ENCODE measurements at regions not wholly inside any gene's neighbourhood (a gene's known extent, or its start where the extent isn't known, plus 50 kb on each side); places are given as distances from the start of the nearest gene placed in this dataset.
"Not testable (repeated sequence)": the region's sequence is repeated elsewhere in the genome, so short reads cannot be mapped to it uniquely, and the experiment has no call there.

GRCh38 chr9:39463696-39464095, 108.2 kb downstream of the SPATA31A1 start:
- not testable (repeated sequence) for DNase-seq

- peak; percentile 53 for DNase-seq
Observed at GRCh38 chr9:39464122-39464777, 108.8 kb downstream of the SPATA31A1 start.

GRCh38 chr9:39474499-39474898, 119.0 kb downstream of the SPATA31A1 start:
- DNase-seq: not testable (repeated sequence)

- not testable (repeated sequence) for DNase-seq
Observed at GRCh38 chr9:39483073-39483472, 127.6 kb downstream of the SPATA31A1 start.

- not testable (repeated sequence) for DNase-seq
Observed at GRCh38 chr9:39483880-39484279, 128.4 kb downstream of the SPATA31A1 start.

- not testable (repeated sequence) for DNase-seq
Observed at GRCh38 chr9:39484292-39484691, 128.8 kb downstream of the SPATA31A1 start.

GRCh38 chr9:39487477-39487876, 132.0 kb downstream of the SPATA31A1 start:
- not testable (repeated sequence) for DNase-seq

GRCh38 chr9:39496248-39496647, 140.8 kb downstream of the SPATA31A1 start:
- DNase-seq: not testable (repeated sequence)

- not testable (repeated sequence) for DNase-seq
Observed at GRCh38 chr9:39503178-39503577, 147.7 kb downstream of the SPATA31A1 start.

- DNase-seq: not testable (repeated sequence)
Observed at GRCh38 chr9:39527387-39528029, 172.0 kb downstream of the SPATA31A1 start.

- not testable (repeated sequence) for DNase-seq
Observed at GRCh38 chr9:39532597-39532996, 177.1 kb downstream of the SPATA31A1 start.

- not testable (repeated sequence) for DNase-seq
Observed at GRCh38 chr9:39533001-39533762, 177.7 kb downstream of the SPATA31A1 start.

- DNase-seq: not testable (repeated sequence)
Observed at GRCh38 chr9:39533763-39534548, 178.5 kb downstream of the SPATA31A1 start.

GRCh38 chr9:39534897-39535296, 179.4 kb downstream of the SPATA31A1 start:
- DNase-seq: not testable (repeated sequence)

- DNase-seq: not testable (repeated sequence)
Observed at GRCh38 chr9:39542157-39542556, 186.7 kb downstream of the SPATA31A1 start.

GRCh38 chr9:39545079-39545478, 189.6 kb downstream of the SPATA31A1 start:
- DNase-seq: not testable (repeated sequence)

- DNase-seq: not testable (repeated sequence)
Observed at GRCh38 chr9:39550573-39550972, 195.1 kb downstream of the SPATA31A1 start.

- DNase-seq: not testable (repeated sequence)
Observed at GRCh38 chr9:39551544-39551943, 196.1 kb downstream of the SPATA31A1 start.

GRCh38 chr9:39552242-39552881, 196.9 kb downstream of the SPATA31A1 start:
- not testable (repeated sequence) for DNase-seq

GRCh38 chr9:39554352-39554751, 198.9 kb downstream of the SPATA31A1 start:
- DNase-seq: not testable (repeated sequence)

GRCh38 chr9:39559384-39559783, 203.9 kb downstream of the SPATA31A1 start:
- DNase-seq: peak; percentile 9

- not testable (repeated sequence) for DNase-seq
Observed at GRCh38 chr9:39566782-39567181, 211.3 kb downstream of the SPATA31A1 start.
